PFSK-1 (cell line): ENCODE measurements at regions not wholly inside any gene's neighbourhood (a gene's known extent, or its start where the extent isn't known, plus 50 kb on each side); places are given as distances from the start of the nearest gene placed in this dataset.

ENCODE experiments used
- FOXP2 ChIP-seq: optimal IDR thresholded peaks from 2 replicates; pipeline ENCODE3; 2011; ENCODE audit warnings: borderline replicate concordance, control low read depth, inconsistent platforms; ENCODE audit not compliant: insufficient read depth; ENCODE audit errors: extremely low read length, extremely low read depth
- POLR2AphosphoS5 ChIP-seq: IDR thresholded peaks from 2 replicates; pipeline ENCODE4 v1.6.1; 2012; ENCODE audit warnings: low read depth, mild to moderate bottlenecking, control low read depth, low read length, moderate library complexity
- SIN3A ChIP-seq: IDR thresholded peaks from 2 replicates; pipeline ENCODE4 v1.6.1; 2012; ENCODE audit warnings: mild to moderate bottlenecking, low read length, moderate library complexity, borderline replicate concordance; ENCODE audit not compliant: insufficient read depth
- TAF1 ChIP-seq: IDR thresholded peaks from 2 replicates; pipeline ENCODE4 v1.6.1; 2012; ENCODE audit warnings: low read length, control low read depth, borderline replicate concordance; ENCODE audit not compliant: insufficient read depth

GRCh38 chr15:69847625-69848024 lies 250.1 kb downstream of the TLE3 start:
- no peak for TF ChIP-seq SIN3A
- TF ChIP-seq POLR2AphosphoS5: no peak
- no peak for TF ChIP-seq TAF1
- TF ChIP-seq FOXP2: no peak
